Glomerular visceral epithelial cell (primary cell): ENCODE measurements at regions not wholly inside any gene's neighbourhood (a gene's known extent, or its start where the extent isn't known, plus 50 kb on each side); places are given as distances from the start of the nearest gene placed in this dataset.
"Not testable (repeated sequence)": the region's sequence is repeated elsewhere in the genome, so short reads cannot be mapped to it uniquely, and the experiment has no call there.

Source experiments
- DNase-seq: peaks from one replicate; pipeline ENCODE4 v3.0.0-alpha.2; 2016; ENCODE audit errors: extremely low spot score

DNA sequence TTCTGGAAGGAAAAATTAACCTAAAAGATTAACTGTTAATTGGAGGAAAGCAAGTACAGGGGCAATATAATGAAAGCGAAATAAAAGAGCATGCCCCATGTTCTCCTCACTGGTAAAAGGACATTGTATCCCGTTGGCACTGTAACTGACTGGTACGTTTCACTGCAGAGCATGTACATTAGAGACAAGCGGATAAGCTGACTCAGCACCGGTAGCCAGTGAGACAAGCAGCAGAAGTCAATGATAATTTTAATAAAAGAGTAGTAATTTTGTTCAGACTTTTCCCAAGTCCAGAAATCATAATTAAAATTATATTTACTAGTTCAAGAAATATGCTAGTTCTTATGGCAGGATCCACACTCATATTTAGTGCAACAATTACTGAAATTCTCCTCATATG, 161.5 kb upstream of the VWC2 start:
- no peak for DNase-seq

DNA sequence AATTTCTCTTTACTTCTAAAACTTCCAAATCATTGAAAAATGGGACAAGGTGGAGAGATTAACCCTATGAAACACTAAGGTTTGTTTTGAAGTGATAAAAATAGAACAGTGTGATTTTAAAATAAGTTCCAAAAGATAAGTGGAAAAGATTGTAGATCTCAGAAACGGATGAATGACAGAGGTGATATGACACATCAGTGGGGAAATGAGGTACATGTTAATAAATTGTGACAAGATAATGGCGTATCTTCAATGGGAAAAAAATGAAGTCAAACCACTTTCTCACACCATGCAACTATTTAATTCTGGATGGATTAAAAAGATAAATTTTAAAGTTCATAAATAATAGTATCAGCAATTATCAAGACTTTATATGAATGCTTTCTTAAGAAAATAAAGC, 159.7 kb upstream of the VWC2 start:
- no peak for DNase-seq

DNA sequence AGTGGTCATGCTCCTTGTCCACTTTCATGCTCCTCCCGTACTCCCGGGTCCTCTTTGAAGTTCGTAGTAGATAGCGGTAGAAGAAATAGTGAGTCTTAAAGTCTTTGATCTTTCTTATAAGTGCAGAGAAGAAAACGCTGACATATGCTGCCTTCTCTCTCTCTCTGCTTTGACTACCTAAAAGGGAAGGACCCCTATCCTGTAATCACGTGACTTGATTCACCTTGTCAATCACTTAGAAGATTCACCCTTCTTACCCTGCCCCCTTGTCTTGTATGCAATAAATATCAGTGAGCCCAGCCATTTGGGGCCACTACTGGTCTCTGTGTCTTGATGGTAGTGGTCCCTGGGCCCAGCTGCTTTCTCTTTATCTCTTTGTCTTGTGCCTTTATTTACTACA, 158.5 kb upstream of the VWC2 start:
- not testable (repeated sequence) for DNase-seq

DNA sequence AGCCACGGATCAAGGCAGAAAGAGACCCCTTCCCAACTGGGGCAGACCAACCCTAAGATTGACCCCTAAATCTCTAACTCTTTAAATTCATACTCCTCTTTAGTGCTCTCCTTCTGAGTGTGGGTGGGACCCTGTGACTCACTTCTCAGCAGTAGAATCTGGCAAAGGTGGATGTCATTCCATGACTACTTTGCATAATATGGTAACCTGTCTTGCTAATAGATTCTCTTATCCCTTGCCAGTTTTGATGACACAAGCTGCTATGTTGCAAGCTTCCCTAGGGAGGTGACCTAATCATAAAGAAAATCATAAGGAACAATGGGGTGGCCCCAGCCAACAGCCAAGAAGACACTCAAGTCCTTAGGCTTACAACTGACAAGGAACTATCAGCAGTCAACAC, 155.4 kb upstream of the VWC2 start:
- DNase-seq: no peak

DNA sequence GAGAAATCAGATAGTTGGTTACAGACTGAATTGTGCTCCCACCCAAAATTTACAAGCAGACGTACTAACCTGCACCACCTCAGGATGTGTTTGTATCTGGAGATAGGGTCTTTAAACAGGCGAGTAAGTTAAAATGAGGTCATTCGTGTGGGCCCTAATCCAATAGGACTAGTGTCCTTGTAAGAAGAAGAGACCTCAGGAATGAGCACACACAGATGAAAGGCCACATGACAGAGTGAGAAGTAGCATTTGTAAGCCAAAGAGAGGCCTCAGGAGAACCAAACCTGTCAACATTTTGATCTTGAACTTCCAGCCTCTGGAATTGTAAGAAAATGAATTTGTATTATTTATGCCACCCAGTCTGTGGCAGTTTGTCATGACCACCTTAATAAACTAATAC, 149.5 kb upstream of the VWC2 start:
- no peak for DNase-seq

DNA sequence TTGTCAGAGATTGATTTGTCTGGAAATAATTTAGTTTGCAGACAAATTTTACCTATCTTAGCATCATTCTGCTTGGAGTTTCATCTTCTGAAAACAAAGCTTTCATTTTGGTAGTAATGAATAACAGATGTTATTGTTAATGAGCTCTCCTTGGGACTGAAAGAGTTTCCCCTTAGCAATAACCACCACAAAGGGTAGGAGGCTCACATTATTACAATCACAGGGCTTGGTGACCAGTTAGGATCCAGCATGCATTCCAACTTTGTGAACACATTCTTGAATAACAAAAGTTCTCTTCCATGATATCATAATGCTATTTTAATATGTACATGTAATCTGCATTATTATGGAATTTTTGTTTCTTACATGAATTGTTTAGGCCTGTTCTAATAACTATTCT, 148.8 kb upstream of the VWC2 start:
- no peak for DNase-seq

DNA sequence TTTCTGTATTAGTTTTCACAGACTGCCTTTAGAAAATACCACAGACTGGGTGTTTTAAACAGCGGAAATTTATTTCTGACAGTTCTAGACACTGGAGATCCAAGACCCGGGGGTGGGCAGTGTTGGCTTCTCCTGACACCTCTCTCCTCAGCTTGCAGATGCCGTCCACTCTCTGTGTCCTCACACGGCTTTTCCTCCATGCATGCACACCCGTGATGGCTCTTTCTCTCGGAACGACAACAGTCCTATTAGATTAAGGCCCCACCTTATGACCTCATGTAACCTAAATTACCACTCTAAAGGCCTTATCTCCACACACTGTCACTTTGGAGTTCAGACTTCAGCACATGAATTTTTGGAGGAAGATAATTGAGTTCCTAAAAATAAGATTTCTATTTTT, 142.9 kb upstream of the VWC2 start:
- no peak for DNase-seq

DNA sequence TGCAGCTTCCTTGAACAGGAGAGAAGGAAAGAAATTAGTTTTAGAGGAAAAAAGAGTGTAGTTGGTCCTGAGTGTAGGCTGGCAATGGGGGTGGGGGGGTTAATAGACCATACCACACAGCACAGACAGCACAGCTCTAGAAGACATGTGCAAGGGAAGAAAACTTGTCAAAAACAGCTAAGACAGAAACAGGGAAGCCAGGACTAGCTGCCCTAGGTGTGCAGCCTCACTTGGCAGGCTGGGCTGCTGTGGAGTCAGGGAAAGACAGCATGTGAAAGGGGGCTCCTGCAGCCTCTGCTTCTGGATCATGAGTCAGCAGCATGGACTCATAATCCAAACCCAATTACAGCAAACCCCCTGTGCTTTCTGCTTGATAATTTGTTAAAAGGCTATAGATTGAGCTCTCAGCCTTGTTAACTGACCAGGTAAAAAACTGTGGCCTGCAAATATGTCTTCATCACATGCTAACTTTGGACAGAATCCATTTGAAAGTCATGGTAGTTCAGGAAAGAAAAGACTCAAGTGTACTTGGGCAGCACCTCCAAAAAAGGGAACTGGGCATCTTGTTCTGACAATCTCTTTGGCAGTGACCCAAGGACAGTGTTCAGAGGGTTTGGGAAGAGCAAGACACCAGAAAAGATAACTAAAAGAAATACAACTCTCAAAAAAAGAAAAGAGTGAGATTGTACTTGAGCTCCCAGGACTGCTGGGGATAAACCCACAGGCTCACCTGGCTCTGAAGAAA, 142.2 kb upstream of the VWC2 start:
- DNase-seq: no peak

DNA sequence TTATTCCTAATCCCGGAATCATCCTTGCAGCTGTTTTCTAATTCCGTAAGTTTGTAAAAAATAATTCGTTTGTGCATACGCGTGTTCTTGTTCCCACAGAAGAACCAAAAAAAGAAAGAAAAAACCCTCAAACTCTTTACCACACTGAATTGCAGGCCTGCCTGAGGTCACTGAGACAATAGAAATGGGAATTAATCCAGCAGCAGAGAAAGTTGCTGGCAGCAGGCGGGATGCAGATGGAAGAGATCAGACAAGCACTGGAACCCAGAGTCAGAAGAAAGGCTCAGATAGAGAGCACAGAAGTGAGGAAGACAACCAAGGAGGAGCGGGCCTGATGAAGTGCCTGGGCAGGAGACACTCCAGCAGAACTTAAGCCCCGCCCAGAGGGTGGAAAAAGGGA, 141.5 kb upstream of the VWC2 start:
- DNase-seq: no peak

DNA sequence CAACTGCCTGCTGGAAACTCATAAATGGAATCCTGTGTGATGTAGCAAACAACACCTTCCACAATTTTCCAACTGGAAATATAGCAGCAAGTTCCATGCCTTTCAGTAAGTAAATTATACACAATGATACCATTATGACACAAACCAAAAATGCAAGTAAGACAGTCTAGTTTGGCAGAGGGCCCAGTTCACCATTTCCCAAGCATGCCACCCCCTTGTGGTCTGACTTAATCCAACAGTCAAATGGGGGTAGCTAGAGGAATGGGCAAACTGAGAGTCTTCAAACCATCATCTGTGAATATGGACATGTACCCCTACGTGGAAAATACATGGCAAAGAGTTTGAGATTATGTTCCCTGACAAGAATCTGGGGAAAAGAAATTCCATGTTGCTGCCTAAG, 137.6 kb upstream of the VWC2 start:
- no peak for DNase-seq

DNA sequence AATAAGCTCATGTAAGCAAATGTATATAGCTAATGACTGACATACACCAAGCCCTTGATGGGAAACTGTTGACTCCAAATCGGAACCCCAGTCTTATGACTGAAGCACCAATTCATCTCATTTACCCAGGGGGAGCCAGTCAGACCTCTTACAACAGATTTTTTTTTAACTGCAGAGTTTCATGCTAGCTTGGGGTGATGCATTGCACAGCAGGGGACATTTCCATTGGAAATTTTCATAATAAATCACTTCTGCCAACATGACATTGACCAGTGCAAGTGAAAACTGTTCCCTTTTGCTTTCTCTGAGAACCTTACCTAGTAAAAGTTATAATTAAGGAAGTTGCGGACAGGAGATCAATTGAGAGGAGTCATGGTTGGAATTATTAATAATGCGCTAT, 137.0 kb upstream of the VWC2 start:
- DNase-seq: no peak

DNA sequence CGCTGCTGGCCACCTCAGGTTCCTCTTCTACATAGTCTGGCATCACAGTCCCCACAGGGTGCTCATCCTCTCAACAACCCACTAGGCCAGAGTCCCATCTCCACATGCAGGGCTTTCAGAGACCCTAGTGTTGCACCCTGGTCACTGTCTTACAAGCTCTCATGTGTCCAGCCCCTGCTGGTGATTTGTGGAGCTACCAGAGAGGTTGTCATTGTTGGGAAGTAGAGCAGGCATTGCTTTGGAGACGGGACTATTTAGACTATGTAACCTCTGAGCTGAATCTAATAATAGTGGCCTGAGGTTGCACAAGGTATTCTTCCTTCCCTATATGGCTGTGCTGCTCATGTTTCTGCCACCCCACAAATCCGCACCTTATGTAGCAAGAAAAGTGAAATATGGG, 135.3 kb upstream of the VWC2 start:
- no peak for DNase-seq

DNA sequence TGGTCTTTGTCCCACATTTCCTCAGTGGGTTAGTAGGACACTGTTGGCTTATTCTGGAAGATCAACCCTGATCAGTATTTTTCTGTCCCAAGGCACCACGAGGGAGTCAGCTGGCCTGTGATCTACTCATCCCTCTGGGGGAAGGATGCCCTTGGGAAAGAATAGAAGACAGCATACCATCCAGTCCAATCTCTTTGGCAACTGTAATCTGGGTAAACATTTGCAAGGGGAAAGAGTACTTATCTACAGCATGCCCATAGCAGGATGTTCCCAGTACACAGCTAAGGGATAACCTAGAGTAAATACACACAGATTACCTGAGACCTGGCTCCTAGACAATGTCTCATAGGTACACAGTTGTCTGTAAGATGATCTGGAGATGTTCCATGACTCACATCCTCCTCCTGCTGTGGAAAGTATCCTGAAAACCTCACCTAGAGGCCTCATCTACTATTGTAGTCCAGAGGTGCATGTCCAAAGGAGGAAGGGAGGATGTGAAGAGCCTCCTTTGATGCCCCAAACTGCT, 134.3 kb upstream of the VWC2 start:
- DNase-seq: no peak

DNA sequence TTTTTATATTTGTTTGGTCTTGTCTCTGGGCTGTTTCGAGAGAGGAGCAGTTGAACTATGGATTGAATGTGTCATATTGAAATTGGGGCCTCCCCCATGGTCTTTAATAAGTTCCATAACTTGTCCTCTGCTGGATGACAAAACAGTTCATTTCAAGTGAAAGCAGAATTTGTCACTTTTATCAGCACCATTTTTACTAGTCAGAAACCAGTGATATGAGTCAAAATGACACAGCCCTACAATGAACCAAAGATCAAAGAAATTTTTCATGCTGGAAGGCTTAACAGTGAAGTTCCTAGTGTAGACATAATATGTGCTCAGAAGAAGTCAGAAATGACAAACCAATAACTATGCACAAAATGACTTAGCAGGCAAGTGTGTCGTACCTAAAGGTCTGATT, 133.6 kb upstream of the VWC2 start:
- DNase-seq: no peak

DNA sequence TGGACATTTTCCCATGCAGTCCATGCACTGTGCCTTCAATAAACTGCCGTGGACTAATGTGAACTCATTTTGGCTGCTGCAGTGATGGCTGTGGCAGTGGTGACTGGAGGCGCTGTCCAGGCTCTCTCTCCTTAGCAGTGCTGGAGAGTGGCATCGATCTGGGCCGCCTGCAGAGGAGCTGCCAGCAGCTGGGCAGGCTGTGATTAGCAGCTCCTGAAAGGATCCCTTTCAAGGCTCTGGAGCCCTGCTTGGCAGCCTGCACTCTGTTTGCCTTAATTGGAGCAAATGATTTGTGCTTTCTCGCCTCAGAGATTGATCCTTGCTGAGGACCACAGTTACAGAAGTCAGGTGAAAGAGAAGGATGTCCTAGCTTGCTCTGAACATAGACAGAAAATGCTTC, 130.1 kb upstream of the VWC2 start:
- DNase-seq: no peak

DNA sequence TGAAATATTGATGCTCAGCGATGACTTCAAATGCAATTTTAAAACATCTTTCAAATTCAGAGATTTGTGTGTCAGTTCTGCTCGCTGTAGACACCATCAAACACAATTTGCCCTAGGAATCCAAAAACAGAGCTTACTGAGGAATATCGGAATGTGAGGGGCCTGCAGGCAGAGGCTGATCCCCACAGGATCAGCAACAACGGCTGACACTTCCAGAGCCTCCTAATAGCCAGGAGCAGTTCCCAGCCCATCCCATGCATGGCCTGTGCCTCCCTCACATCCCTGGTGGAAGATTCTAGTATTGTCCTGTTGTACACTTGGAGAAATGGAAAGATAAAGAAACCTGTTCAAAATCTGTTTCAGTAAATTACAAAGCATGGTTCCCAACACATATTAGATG, 129.7 kb upstream of the VWC2 start:
- no peak for DNase-seq

DNA sequence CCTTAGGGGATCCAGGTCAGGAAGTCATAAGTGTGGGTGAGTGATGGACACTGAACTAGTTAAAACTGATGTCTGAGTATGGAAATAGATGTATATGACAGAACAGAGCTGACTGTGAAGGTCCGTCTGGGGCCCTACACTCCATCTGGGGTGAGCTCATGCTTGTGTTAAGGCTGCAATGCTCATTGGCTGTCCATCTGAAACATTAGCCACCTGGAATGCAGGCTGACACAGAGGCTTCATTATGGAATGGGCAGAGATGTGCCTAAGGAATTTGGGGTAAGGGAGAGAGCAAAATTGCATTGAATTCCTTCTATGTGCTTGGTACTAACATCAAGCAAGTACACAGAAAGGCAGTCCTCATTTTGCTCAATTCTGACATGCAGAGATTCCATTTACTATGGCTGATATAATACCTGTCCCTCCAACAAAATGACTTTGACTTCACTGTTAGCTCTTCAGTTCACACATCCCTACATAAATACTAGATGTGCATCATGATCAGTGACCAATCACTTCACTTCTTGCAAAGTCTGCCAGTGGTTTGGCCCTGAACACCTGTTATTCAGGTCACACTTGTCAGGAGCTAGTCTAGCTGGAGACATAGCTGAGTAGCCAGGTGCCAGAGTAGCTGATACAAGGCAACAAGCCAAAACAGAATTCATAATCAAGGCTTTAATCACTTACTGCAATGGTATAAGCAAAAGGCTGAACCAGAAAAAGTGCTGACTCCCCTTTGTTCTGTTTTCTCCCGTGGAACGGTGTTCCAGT, 128.9 kb upstream of the VWC2 start:
- DNase-seq: no peak

DNA sequence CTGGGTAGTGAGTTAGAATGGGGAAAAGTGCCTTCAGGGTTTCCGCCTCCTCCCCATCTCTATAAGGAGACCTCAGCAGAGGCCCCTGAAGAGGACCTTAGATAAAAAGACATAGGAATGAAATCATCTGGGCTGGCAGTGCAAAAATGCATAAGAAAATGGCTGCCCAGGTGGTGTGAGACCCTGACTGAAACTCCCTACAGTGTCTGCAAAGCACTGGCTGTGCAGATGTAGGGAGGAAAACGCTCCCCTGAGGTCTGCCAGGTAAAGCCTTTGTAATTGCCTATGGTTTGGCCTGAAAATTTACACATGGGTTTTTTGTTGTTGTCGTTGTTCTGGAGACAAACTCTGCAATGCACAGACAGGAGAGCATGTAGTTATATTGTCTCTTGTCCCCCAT, 128.1 kb upstream of the VWC2 start:
- DNase-seq: no peak

DNA sequence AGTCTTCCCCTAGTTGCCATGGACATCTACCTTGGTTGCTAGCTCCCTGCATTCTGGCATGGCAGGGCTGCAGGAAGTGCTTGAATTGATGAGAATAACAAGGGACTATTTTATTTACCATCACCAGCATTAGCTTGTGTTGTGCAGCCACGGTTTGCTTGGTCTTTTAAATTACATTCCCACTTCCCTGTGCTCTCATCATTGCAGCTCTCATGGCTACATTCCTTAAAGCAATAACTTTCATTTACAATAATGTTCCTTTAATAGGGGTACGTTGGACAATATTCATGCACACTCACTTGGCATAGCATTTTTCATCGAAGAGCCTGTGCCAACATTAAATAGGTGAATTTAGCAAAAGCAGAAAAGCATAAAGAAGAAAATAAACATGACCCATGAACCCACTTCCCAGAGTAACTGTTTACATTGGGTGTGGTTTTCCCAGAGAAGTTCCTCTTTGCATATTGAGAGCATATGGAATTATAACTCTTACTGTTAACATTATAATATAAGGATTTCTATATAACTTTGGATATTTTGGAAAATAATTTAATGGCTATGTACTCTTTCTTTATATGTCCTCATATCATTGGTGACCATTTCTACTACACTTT, 113.2 kb upstream of the VWC2 start:
- no peak for DNase-seq

DNA sequence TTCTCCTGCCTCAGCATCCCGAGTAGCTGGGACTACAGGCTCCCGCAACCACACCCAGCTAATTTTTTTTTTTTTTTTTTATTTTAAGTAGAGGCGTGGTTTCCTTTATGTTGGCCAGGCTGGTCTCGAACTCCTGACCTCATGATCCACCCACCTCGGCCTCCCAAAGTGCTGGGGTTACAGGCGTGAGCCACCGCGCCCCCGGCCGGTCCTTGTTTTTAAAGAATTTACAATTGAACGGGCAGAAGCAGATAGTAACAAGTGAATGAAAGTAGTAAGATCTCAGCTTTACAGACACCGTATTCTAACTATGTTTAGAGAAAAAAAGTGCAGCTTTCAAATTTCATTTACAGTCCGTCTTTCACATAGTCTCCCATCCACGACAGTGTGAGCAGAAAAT, 112.5 kb upstream of the VWC2 start:
- no peak for DNase-seq

DNA sequence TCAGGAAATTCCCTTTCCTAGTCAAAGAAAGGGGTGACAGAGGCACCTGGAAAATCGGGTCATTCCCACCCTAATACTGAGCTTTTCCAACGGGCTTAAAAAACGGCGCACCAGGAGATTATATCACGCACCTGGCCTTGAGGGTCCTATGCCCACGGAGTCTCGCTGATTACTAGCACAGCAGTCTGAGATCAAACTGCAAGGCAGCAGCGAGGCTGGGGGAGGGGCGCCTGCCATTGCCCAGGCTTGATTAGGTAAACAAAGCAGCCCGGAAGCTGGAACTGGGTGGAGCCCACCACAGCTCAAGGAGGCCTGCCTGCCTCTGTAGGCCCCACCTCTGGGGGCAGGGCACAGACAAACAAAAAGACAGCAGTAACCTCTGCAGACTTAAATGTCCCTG, 107.5 kb upstream of the VWC2 start:
- DNase-seq: not testable (repeated sequence)

DNA sequence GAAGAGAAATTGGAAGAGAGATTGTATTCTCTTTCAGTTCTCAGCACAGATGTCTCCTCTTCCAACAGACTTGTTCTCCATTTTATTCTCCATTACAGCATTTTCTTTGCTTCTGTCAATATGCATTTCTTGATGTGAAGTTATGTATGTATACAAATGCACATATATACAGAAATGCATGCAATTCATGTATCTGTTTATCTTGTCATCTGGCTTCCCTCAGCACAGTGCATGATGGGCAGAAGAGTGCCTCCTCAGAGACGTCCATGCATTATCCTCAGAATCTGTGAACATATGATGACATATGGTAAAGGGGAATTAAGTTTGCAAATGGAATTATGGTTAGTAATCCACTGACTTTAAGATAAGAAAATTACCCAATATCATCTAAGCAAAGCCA, 106.7 kb upstream of the VWC2 start:
- no peak for DNase-seq

DNA sequence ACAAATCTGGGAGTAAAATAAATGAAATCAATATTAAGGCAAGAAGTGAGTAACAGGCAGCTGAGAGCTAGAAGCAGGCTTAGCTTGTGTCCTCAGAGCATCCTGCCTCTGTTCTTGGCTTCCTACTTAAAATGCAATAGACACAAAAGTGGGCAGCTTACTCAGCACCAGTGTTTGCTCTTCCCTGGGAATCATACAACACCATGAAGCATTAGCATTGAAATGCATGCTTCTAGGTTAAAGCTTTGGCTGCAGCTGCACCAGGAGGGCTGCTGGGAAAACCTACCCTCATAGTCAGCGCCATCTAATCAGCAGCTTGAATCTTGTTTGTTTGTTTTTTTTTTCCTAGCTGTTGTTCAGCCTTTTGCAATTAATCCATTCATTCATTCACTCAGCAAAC, 104.2 kb upstream of the VWC2 start:
- no peak for DNase-seq
